GM18502 (cell line): ENCODE measurements at regions not wholly inside any gene's neighbourhood (a gene's known extent, or its start where the extent isn't known, plus 50 kb on each side); places are given as distances from the start of the nearest gene placed in this dataset.

Experiments used
- ATAC-seq: cut with Tn5 transposase; IDR thresholded peaks from one replicate; pipeline ENCODE4 v1.9.1; 2021; ENCODE audit warnings: mild to moderate bottlenecking; ENCODE audit not compliant: unreplicated experiment, poor library complexity

GRCh38 chr3:59121346-59122144 lies 71.7 kb upstream of the CFAP20DC start:
- ATAC-seq: no peak

- no peak for ATAC-seq
These were observed 69.1 kb upstream of the CFAP20DC start for GRCh38 chr3:59118928-59119327.

- ATAC-seq: no peak
These were observed 67.6 kb upstream of the CFAP20DC start for GRCh38 chr3:59117396-59117795.

GRCh38 chr3:59116233-59116537 lies 66.4 kb upstream of the CFAP20DC start:
- ATAC-seq: no peak

- ATAC-seq: no peak
These were observed 65.8 kb upstream of the CFAP20DC start for GRCh38 chr3:59115364-59116232.

- ATAC-seq: no peak
These were observed 58.3 kb upstream of the CFAP20DC start for GRCh38 chr3:59107856-59108815.

- ATAC-seq: no peak
These were observed 56.3 kb upstream of the CFAP20DC start for GRCh38 chr3:59106085-59106648.

GRCh38 chr3:59103552-59103951 lies 53.7 kb upstream of the CFAP20DC start:
- no peak for ATAC-seq

GRCh38 chr3:59101231-59101736 lies 51.5 kb upstream of the CFAP20DC start:
- ATAC-seq: no peak
